Trophoblast cell (in vitro differentiated cells and primary cell): ENCODE measurements at regions not wholly inside any gene's neighbourhood (a gene's known extent, or its start where the extent isn't known, plus 50 kb on each side); places are given as distances from the start of the nearest gene placed in this dataset.
A peak's percentile ranks its signal among the peaks of the same experiment; 100 is the strongest.

Experiments
- DNase-seq, 2 donors: peaks; one replicate each; pipeline ENCODE4 v3.0.0-alpha.2; 2016
- H2AFZ ChIP-seq: 2 replicates; pipeline ENCODE4 v1.6.1; 2013; ENCODE audit warnings: low read length, moderate library complexity, mild to moderate bottlenecking; ENCODE audit not compliant: insufficient read depth, poor library complexity
- H2AK5ac ChIP-seq: 2 replicates; pipeline ENCODE4 v1.6.1; 2013; ENCODE audit warnings: mild to moderate bottlenecking, low read length
- H2BK120ac ChIP-seq: 2 replicates; pipeline ENCODE4 v1.6.1; 2013; ENCODE audit warnings: low read length, mild to moderate bottlenecking, moderate library complexity; ENCODE audit not compliant: insufficient read depth, poor library complexity
- H2BK12ac ChIP-seq: 2 replicates; pipeline ENCODE4 v1.6.1; 2013; ENCODE audit warnings: mild to moderate bottlenecking, low read length, moderate library complexity
- H2BK5ac ChIP-seq: 2 replicates; pipeline ENCODE4 v1.6.1; 2013; ENCODE audit warnings: low read length, low read depth, moderate library complexity, mild to moderate bottlenecking; ENCODE audit not compliant: poor library complexity
- H3K14ac ChIP-seq: 2 replicates; pipeline ENCODE4 v1.6.1; 2013; ENCODE audit warnings: mild to moderate bottlenecking, low read length
- H3K18ac ChIP-seq: 2 replicates; pipeline ENCODE4 v1.6.1; 2013; ENCODE audit warnings: mild to moderate bottlenecking, low read length
- H3K23ac ChIP-seq: 2 replicates; pipeline ENCODE4 v1.6.1; 2013; ENCODE audit warnings: low read length
- H3K27ac ChIP-seq: 2 replicates; pipeline ENCODE4 v1.5.1; 2013; ENCODE audit warnings: low read depth, mild to moderate bottlenecking, inconsistent platforms, low read length, moderate library complexity
- H3K27me3 ChIP-seq: 2 replicates; pipeline ENCODE4 v1.6.1; 2013; ENCODE audit warnings: inconsistent platforms, mild to moderate bottlenecking, low read length, moderate library complexity; ENCODE audit not compliant: insufficient read depth
- H3K36me3 ChIP-seq, 2 experiments: 1 replicate in 1 of 2; 2 replicates in 1 of 2; pipeline ENCODE4 v1.6.1; 2013; ENCODE audit warnings: low read length in 2 of 2, mild to moderate bottlenecking in 2 of 2, moderate library complexity in 1 of 2; ENCODE audit not compliant: insufficient read depth in 2 of 2, control insufficient read depth in 1 of 2
- H3K4ac ChIP-seq: 2 replicates; pipeline ENCODE4 v1.6.1; 2013; ENCODE audit warnings: low read depth, mild to moderate bottlenecking, low read length, moderate library complexity
- H3K4me1 ChIP-seq, 2 experiments: 1 replicate in 1 of 2; 2 replicates in 1 of 2; pipeline ENCODE4 v1.6.1; 2013; ENCODE audit warnings: low read length in 2 of 2, mild to moderate bottlenecking in 2 of 2, moderate library complexity in 1 of 2; ENCODE audit not compliant: insufficient read depth in 2 of 2, control insufficient read depth in 1 of 2
- H3K4me2 ChIP-seq: 2 replicates; pipeline ENCODE4 v1.6.1; 2013; ENCODE audit warnings: inconsistent platforms, mild to moderate bottlenecking, low read length, moderate library complexity
- H3K4me3 ChIP-seq: 2 replicates; pipeline ENCODE4 v1.5.1; 2013; ENCODE audit warnings: mild to moderate bottlenecking, low read depth, low read length, inconsistent platforms
- H3K79me1 ChIP-seq: one replicate; pipeline ENCODE4 v1.6.1; 2013; ENCODE audit warnings: low read length
- H3K79me2 ChIP-seq: 2 replicates; pipeline ENCODE4 v1.6.1; 2013; ENCODE audit warnings: low read length, mild to moderate bottlenecking; ENCODE audit not compliant: control insufficient read depth, insufficient read depth, poor library complexity
- H3K9ac ChIP-seq: 2 replicates; pipeline ENCODE4 v1.6.1; 2013; ENCODE audit warnings: mild to moderate bottlenecking, low read length
- H3K9me3 ChIP-seq: 2 replicates; pipeline ENCODE4 v1.6.1; 2013; ENCODE audit warnings: low read depth, mild to moderate bottlenecking, control low read depth, inconsistent platforms, low read length; ENCODE audit not compliant: insufficient read depth
- H4K12ac ChIP-seq: 2 replicates; pipeline ENCODE4 v1.6.1; 2013; ENCODE audit warnings: low read depth, mild to moderate bottlenecking, low read length, moderate library complexity
- H4K8ac ChIP-seq: 2 replicates; pipeline ENCODE4 v1.6.1; 2013; ENCODE audit warnings: low read depth, mild to moderate bottlenecking, low read length, moderate library complexity
- H4K91ac ChIP-seq: one replicate; pipeline ENCODE4 v1.6.1; 2013; ENCODE audit warnings: low read depth, mild to moderate bottlenecking, low read length, moderate library complexity
- WGBS: extraction: QIAGEN DNeasy Blood & Tissue Kit; methylation state at CpG from one replicate; pipeline ENCODE4 v1.1.7; 2013; ENCODE audit warnings: missing lambda C conversion rate; ENCODE audit not compliant: insufficient read length, insufficient coverage; ENCODE audit errors: extremely low coverage; 5-methylcytosine and 5-hydroxymethylcytosine counted together

- DNase-seq: no peak
- H2BK5ac ChIP-seq: no peak overlapping the region
- no CpG with 5 or more reads among the region's 3 CpGs for WGBS
- H2AK5ac ChIP-seq: no peak overlapping the region
- peaks cover 0 to 3% of the 10 kb centered on the region in 2 experiments for H3K4me1 ChIP-seq
- no peak overlapping the region for H3K14ac ChIP-seq
- no peak overlapping the region for H3K4me2 ChIP-seq
- no peaks in the 10 kb centered on the region for H3K27me3 ChIP-seq
- H3K23ac ChIP-seq: no peak overlapping the region
- H3K36me3 ChIP-seq: no peaks in the 10 kb centered on the region
- H2AFZ ChIP-seq: no peak overlapping the region
- no peak overlapping the region for H3K18ac ChIP-seq
- no peak overlapping the region for H3K4ac ChIP-seq
- H3K9me3 ChIP-seq: no peaks in the 10 kb centered on the region
- H4K91ac ChIP-seq: no peak overlapping the region
- H2BK12ac ChIP-seq: no peak overlapping the region
- H3K79me2 ChIP-seq: no peaks in the 10 kb centered on the region
- no peaks in the 10 kb centered on the region for H3K79me1 ChIP-seq
- H2BK120ac ChIP-seq: no peak overlapping the region
- no peak overlapping the region for H4K12ac ChIP-seq
- no peak overlapping the region for H3K4me3 ChIP-seq
- H3K9ac ChIP-seq: no peak overlapping the region
- H4K8ac ChIP-seq: no peak overlapping the region
- H3K27ac ChIP-seq: no peak overlapping the region
These were observed 106.0 kb downstream of the ASMT start for GRCh38 chrX:1720836-1721235.

GRCh38 chrX:1725472-1725871 lies 110.6 kb downstream of the ASMT start:
- Histone ChIP-seq H2BK12ac (peak overlapping the region; percentile 9), H3K14ac (no peak overlapping the region), H2AFZ (no peak overlapping the region), H4K8ac (no peak overlapping the region), H3K79me2 (no peaks in the 10 kb centered on the region), H3K4me2 (no peak overlapping the region), H3K9me3 (no peaks in the 10 kb centered on the region), H2AK5ac (peak overlapping the region; percentile 77), H4K91ac (no peak overlapping the region), H2BK120ac (no peak overlapping the region), H4K12ac (no peak overlapping the region), H3K27ac (no peak overlapping the region), H3K4me3 (no peak overlapping the region), H3K27me3 (no peaks in the 10 kb centered on the region), H3K18ac (no peak overlapping the region), H3K23ac (no peak overlapping the region), H2BK5ac (no peak overlapping the region), H3K4ac (no peak overlapping the region), H3K4me1 (peaks cover 0 to 2% of the 10 kb centered on the region in 2 experiments), H3K79me1 (peaks cover 2% of the 10 kb centered on the region), H3K36me3 (no peaks in the 10 kb centered on the region), H3K9ac (no peak overlapping the region)
- WGBS: no CpG with 5 or more reads among the region's 8 CpGs
- no peak for DNase-seq

GRCh38 chrX:1727531-1728027 lies 112.7 kb downstream of the ASMT start:
- no peak overlapping the region for H3K18ac ChIP-seq

GRCh38 chrX:1734806-1735205 lies 119.9 kb downstream of the ASMT start:
- Histone ChIP-seq H3K79me2 (no peaks in the 10 kb centered on the region), H3K9ac (no peak overlapping the region), H3K14ac (no peak overlapping the region), H3K27ac (no peak overlapping the region), H3K23ac (no peak overlapping the region), H2AK5ac (no peak overlapping the region), H2BK5ac (no peak overlapping the region), H3K27me3 (no peaks in the 10 kb centered on the region), H3K4me2 (no peak overlapping the region), H3K9me3 (no peaks in the 10 kb centered on the region), H4K8ac (no peak overlapping the region), H3K79me1 (no peaks in the 10 kb centered on the region), H2AFZ (no peak overlapping the region), H3K4ac (no peak overlapping the region), H3K4me3 (no peak overlapping the region), H3K18ac (no peak overlapping the region), H3K36me3 (no peaks in the 10 kb centered on the region), H2BK120ac (no peak overlapping the region), H4K12ac (no peak overlapping the region), H4K91ac (no peak overlapping the region), H2BK12ac (no peak overlapping the region), H3K4me1 (no peaks in the 10 kb centered on the region)
- WGBS: no CpG with 5 or more reads among the region's 5 CpGs
- no peak for DNase-seq

More at GRCh38 chrX:1727531-1728027, 112.7 kb downstream of the ASMT start:
- Histone ChIP-seq H3K9me3 (no peaks in the 10 kb centered on the region), H3K79me1 (peaks cover 2% of the 10 kb centered on the region), H3K9ac (no peak overlapping the region), H3K4me3 (no peak overlapping the region), H2AK5ac (no peak overlapping the region), H4K8ac (no peak overlapping the region), H3K79me2 (no peaks in the 10 kb centered on the region), H3K4ac (no peak overlapping the region), H2BK120ac (no peak overlapping the region), H3K23ac (no peak overlapping the region), H3K36me3 (no peaks in the 10 kb centered on the region), H2BK5ac (no peak overlapping the region), H2BK12ac (no peak overlapping the region), H3K27me3 (no peaks in the 10 kb centered on the region), H3K27ac (peak overlapping the region; percentile 28), H4K91ac (no peak overlapping the region), H3K4me1 (peaks cover 0 to 2% of the 10 kb centered on the region in 2 experiments), H2AFZ (no peak overlapping the region), H4K12ac (no peak overlapping the region), H3K4me2 (no peak overlapping the region), H3K14ac (no peak overlapping the region)
- no CpG with 5 or more reads among the region's 11 CpGs for WGBS
- peak; percentile 82 to 93 for DNase-seq
